ENCODE measurements at regions not wholly inside any gene's neighbourhood (a gene's known extent, or its start where the extent isn't known, plus 50 kb on each side); places are given as distances from the start of the nearest gene placed in this dataset.

GRCh38 chr5:115402822-115403577, 106.5 kb upstream of the CCDC112 start:
- peak; percentile 79 for DNase-seq (ENCODE audit: low read depth)

GRCh38 chr5:115402092-115402491, 105.6 kb upstream of the CCDC112 start:
- DNase-seq (ENCODE audit: low read depth) = no peak

GRCh38 chr5:115398719-115399118, 102.3 kb upstream of the CCDC112 start:
- DNase-seq (ENCODE audit: low read depth) = peak; percentile 93

GRCh38 chr5:115396688-115397087, 100.2 kb upstream of the CCDC112 start:
- DNase-seq (ENCODE audit: low read depth) = no peak

GRCh38 chr5:115396081-115396480, 99.6 kb upstream of the CCDC112 start:
- no peak for DNase-seq (ENCODE audit: low read depth)

GRCh38 chr5:115394531-115394930, 98.1 kb upstream of the CCDC112 start:
- no peak for DNase-seq (ENCODE audit: low read depth)

- no peak for DNase-seq (ENCODE audit: low read depth)
These were observed 96.8 kb upstream of the CCDC112 start for GRCh38 chr5:115393239-115393638.

- no peak for DNase-seq (ENCODE audit: low read depth)
These were observed 96.2 kb upstream of the CCDC112 start for GRCh38 chr5:115392611-115393010.

GRCh38 chr5:115391780-115392179, 95.3 kb upstream of the CCDC112 start:
- no peak for DNase-seq (ENCODE audit: low read depth)

GRCh38 chr5:115389799-115390382, 93.4 kb upstream of the CCDC112 start:
- no peak for DNase-seq (ENCODE audit: low read depth)

GRCh38 chr5:115389034-115389798, 92.8 kb upstream of the CCDC112 start:
- DNase-seq (ENCODE audit: low read depth) = no peak

GRCh38 chr5:115388240-115388639, 91.8 kb upstream of the CCDC112 start:
- DNase-seq (ENCODE audit: low read depth) = no peak

GRCh38 chr5:115387816-115388215, 91.4 kb upstream of the CCDC112 start:
- DNase-seq (ENCODE audit: low read depth) = no peak

GRCh38 chr5:115386657-115387056, 90.2 kb upstream of the CCDC112 start:
- no peak for DNase-seq (ENCODE audit: low read depth)

GRCh38 chr5:115384587-115385375, 88.3 kb upstream of the CCDC112 start:
- DNase-seq (ENCODE audit: low read depth) = no peak

- DNase-seq (ENCODE audit: low read depth) = no peak
These were observed 86.5 kb upstream of the CCDC112 start for GRCh38 chr5:115382989-115383388.

GRCh38 chr5:115381911-115382662, 85.6 kb upstream of the CCDC112 start:
- no peak for DNase-seq (ENCODE audit: low read depth)

GRCh38 chr5:115379622-115380344, 83.3 kb upstream of the CCDC112 start:
- peak; percentile 79 for DNase-seq (ENCODE audit: low read depth)

- DNase-seq (ENCODE audit: low read depth) = no peak
These were observed 82.3 kb upstream of the CCDC112 start for GRCh38 chr5:115378754-115379153.

- DNase-seq (ENCODE audit: low read depth) = peak; percentile 94
These were observed 81.2 kb upstream of the CCDC112 start for GRCh38 chr5:115377468-115378217.
